DMS153 treated with DMSO at 0.1 percent for 48 hours (cell line): ENCODE measurements at regions not wholly inside any gene's neighbourhood (a gene's known extent, or its start where the extent isn't known, plus 50 kb on each side); places are given as distances from the start of the nearest gene placed in this dataset.
A peak's percentile ranks its signal among the peaks of the same experiment; 100 is the strongest.

Experiments
- DNase-seq: peaks from one replicate; lab custom pipeline; 2025; ENCODE audit not compliant: unreplicated experiment; lab: John Stamatoyannopoulos, UW

- no peak for DNase-seq
These were observed 747.0 kb downstream of the TNS3 start for GRCh38 chr7:46834921-46835320.

DNA sequence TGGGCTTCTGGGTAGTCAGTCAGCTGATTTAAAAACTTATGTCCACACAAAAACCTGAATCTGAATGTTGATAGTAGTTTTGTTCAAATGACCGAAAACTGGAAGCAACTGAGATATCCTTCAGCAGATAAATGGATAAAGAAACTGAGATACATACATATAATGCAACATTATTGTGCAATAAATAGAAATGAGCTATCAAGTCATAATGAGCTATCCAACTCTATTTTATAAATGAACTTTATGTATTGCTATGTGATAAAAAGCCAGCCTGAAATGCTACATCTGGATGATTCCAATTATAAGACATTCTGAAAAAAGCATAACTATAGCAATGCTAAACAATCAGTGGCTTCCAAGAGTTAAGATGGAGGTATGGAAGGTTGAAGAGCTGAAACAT is 748.7 kb downstream of the TNS3 start:
- no peak for DNase-seq

DNA sequence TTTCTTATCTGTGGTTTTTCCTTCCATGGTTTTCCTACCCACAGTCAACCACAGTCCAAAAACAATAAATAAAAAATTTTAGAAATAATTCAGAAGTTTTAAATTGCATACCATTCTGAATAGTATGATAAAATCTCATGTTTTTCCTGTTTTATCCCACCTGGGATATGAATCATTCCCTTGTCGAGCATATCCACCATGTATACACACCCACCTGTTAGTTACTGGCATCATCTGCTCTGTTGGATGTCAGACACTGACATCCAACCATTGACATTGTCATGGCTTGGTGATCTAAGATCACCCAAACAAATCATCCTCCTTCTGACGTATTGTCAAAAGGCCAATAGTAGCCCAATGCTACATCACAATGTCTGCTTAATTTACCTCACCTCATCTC is 749.8 kb downstream of the TNS3 start:
- DNase-seq = no peak

- no peak for DNase-seq
These were observed 762.1 kb downstream of the TNS3 start for GRCh38 chr7:46819819-46820218.

- no peak for DNase-seq
These were observed 767.2 kb downstream of the TNS3 start for GRCh38 chr7:46814516-46815250.

DNA sequence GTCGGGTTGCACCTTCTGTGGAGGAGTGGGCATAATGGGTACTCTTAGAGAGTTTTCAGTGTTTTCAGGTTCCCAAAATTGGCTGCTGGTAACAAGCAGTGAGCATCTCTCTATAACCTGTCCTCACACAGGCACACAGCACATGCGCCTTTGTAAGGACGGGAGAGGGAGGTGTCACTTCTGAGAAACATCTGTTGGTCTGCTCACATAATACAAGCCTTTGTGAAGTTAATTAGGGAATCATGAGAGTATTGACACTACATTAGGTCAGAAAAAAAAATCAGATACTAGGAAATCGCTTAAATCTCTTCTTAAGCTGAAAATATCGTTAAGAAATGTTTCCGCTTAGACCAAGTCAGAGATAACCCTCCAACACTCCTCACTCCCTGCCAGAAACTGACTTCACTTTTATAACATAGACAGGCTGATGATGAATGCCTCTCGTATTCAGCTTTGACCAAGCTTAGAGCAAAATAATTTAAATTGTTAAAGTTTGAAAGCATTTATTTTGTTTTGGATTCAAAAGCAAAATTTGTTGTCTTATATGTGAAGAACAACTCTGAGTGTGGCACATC is 769.7 kb downstream of the TNS3 start:
- DNase-seq = no peak

GRCh38 chr7:46811529-46811928 is 770.4 kb downstream of the TNS3 start:
- DNase-seq = no peak

DNA sequence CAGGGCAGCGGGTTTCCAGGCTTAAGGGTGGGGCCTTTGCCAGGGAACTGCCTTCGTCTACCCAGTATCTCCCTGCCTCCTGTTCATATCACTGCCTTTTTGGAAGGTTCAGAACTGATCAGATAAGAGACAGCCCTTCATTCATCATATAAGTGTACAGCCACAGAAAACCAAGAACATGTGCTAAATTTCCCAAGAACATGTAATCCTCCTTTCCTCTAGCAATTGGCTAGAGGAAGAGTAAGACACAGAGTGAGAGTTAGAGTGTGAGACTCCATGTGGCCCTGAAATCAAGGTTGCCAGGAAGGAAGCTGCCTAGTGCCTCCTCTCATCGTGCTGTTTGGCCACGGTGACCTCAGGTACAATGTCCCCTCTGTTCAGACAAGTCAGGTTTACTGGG is 770.9 kb downstream of the TNS3 start:
- no peak for DNase-seq

DNA sequence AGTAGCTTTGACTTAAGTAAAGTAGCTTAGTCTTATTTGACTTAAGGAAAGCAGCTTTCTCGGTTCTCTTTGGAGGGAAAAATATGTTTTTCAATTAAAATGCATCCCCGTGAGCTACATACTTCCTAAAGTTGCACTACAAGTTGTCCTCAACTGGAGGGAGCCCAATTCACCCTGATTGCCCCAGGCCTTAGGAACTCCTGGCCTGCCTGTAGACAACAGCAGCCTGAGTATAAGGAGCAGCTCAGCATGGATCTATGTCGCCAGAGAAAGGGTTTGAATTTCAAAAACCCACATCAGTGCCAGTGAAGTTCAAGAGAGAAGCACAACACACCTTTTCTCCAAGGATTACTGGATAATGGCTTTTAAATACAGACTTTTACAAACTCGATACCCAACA is 772.0 kb downstream of the TNS3 start:
- DNase-seq = no peak

DNA sequence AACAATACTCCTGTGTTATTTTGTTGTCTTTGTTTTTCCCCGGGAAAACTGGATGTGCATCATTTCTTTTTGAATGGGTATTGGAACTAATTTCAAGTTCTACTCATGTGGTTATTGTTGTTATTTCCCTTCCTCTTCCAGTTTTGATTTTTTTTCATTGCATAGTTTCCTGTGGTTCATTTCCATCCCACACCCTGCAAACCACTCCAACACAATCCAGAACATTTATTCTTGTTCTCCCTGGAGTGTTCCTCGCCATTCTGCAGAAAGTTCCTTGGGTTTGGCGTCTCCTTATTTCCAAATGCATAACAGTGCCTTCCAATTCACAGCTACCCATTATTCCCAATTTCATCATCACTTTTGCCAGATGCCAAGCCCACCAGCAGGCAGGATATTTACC is 775.1 kb downstream of the TNS3 start:
- no peak for DNase-seq

- no peak for DNase-seq
These were observed 779.4 kb downstream of the TNS3 start for GRCh38 chr7:46802479-46802878.

- no peak for DNase-seq
These were observed 790.7 kb downstream of the TNS3 start for GRCh38 chr7:46791188-46791587.

GRCh38 chr7:46786995-46787394 is 794.9 kb downstream of the TNS3 start:
- DNase-seq = no peak

GRCh38 chr7:46786221-46786954 is 795.5 kb downstream of the TNS3 start:
- DNase-seq = no peak

- no peak for DNase-seq
These were observed 797.2 kb downstream of the TNS3 start for GRCh38 chr7:46784732-46785131.

GRCh38 chr7:46781901-46782439 is 799.9 kb downstream of the TNS3 start:
- no peak for DNase-seq

DNA sequence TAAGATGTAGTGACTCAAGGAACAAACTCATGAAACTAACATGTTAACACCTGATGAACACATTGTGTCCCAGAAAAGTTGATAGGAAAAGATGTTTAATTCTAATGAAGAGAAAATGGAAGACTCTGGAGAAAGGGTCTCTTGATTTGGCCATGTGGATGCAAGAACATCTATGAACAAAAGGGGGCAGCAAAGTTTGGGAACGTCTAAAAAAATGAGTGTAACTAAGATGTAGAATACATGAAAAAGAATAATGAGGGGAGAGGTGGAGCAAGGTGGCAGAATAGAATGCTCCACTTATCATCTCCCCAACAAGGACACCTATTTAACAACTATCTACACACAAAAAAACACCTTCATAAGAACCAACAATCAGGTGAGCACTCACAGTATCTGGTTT is 805.1 kb downstream of the TNS3 start:
- peak; percentile 6 for DNase-seq

GRCh38 chr7:46775776-46776175 is 806.1 kb downstream of the TNS3 start:
- no peak for DNase-seq

DNA sequence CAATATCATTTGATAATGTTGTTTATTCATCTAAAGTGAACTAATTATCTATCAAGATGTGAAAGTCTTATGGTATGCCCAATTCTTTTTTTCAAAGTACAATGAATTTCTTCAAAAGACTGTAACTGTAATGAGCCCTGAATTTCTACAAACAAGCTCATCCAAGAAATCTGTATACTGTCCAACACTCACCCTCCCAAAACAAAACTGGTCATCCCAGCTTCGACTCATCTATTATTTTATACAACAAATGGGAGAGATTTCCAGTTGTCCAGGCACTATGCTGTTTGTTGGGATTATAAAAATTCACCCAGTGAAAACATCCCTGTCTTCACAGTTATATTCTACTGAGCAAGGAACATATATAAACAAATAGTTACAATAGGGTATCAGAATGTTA is 806.9 kb downstream of the TNS3 start:
- no peak for DNase-seq

DNA sequence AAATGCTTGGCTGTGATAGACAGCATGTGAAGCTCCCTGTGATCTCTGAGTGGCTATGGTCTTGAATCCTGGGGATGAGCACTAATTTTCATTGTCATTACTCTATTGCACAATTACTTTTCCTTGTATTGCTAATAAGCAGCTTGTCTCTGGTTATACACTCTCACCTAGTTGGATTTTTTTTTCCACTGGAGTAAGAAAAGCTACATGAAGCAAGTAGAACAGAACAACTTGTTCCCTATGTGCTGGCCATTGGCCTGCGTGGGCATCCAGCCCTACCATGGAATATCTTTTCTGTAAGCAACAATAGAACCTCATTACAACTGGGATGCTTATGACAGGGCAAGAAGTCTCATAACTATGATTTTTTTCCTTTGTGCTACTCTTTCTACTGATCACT is 807.4 kb downstream of the TNS3 start:
- no peak for DNase-seq

GRCh38 chr7:46772776-46773175 is 809.1 kb downstream of the TNS3 start:
- no peak for DNase-seq

- no peak for DNase-seq
These were observed 814.8 kb downstream of the TNS3 start for GRCh38 chr7:46767071-46767470.
